GM12878 (cell line): ENCODE measurements at regions not wholly inside any gene's neighbourhood (a gene's known extent, or its start where the extent isn't known, plus 50 kb on each side); places are given as distances from the start of the nearest gene placed in this dataset.

Experiments
- ATAC-seq: fragments of 200-7000 bp; cut with Tn5 transposase; 3 replicates; pipeline ENCODE4 v1.9.1; 2020; ENCODE audit warnings: mild to moderate bottlenecking, moderate library complexity
- BruUV-seq: library from RNA; stranded (reverse); fragments of 400-500 nt; replicated peaks from 2 replicates; lab custom pipeline; 2021; lab: Mats Ljungman, UMichigan
- CTCF ChIA-PET: fragments of 300-600 bp; sonication (Branson Sonifier 250); formaldehyde crosslinking; extraction: SDS; loops from one replicate; lab custom pipeline; 2021; ENCODE audit warnings: inconsistent platforms; lab: Yijun Ruan, JAX
- POLR2A ChIA-PET: fragments of 350-600 bp; formaldehyde crosslinking; extraction: SDS; loops from one replicate; lab custom pipeline; 2021; ENCODE audit warnings: inconsistent platforms; lab: Charles Lee
- RAD21 ChIA-PET: fragments of 300-600 bp; sonication (Branson Sonifier 250); formaldehyde crosslinking; loops from one replicate; lab custom pipeline; 2023; ENCODE audit warnings: antibody characterized with exemption; ENCODE audit not compliant: unreplicated experiment; lab: Charles Lee
- SMC1A ChIA-PET: fragments of 300-600 bp; sonication (Branson Sonifier 250); formaldehyde crosslinking; loops from one replicate; lab custom pipeline; 2023; ENCODE audit not compliant: unreplicated experiment, uncharacterized antibody; lab: Charles Lee
- DNase-seq: peaks from one replicate; pipeline ENCODE4 v3.0.0-alpha.2; 2011; ENCODE audit warnings: low read depth, low spot score
- FAIRE-seq: peaks from 3 replicates; lab custom pipeline; 2011; peaks lifted over from hg19 to GRCh38; lab: Jason Lieb, UNC
- H2AFZ ChIP-seq: 2 replicates; pipeline ENCODE4 v1.6.0; 2011; ENCODE audit warnings: low read depth, low read length, control low read depth; ENCODE audit not compliant: control insufficient read depth
- H3K27ac ChIP-seq: 2 replicates; pipeline ENCODE4 v1.5.1; 2011; ENCODE audit warnings: control low read depth; ENCODE audit not compliant: control insufficient read depth, insufficient read depth
- H3K27me3 ChIP-seq, 2 experiments: replicated peaks in 1 of 2; 2 replicates each; pipeline versions ENCODE4 v1.6.0 to v1.6.1; 2011; ENCODE audit warnings: low read length in 1 of 2; ENCODE audit not compliant: control insufficient read depth in 2 of 2, insufficient read depth in 2 of 2
- H3K36me3 ChIP-seq, 2 experiments: 2 replicates each; pipeline ENCODE4 v1.5.1; 2011; ENCODE audit warnings: low read length in 1 of 2; ENCODE audit not compliant: control insufficient read depth in 2 of 2, insufficient read depth in 2 of 2
- H3K4me1 ChIP-seq: 2 replicates; pipeline ENCODE4 v1.6.1; 2011; ENCODE audit warnings: mild to moderate bottlenecking, low read length, moderate library complexity, mixed read lengths; ENCODE audit not compliant: control insufficient read depth, insufficient read depth
- H3K4me2 ChIP-seq: 2 replicates; pipeline ENCODE4 v1.6.0; 2011; ENCODE audit warnings: control low read depth; ENCODE audit not compliant: control insufficient read depth, insufficient read depth
- H3K4me3 ChIP-seq: fragments of 200-600 bp; sonication (generic); 2 replicates; pipeline ENCODE4 v1.5.1; 2016
- H3K79me2 ChIP-seq: 2 replicates; pipeline ENCODE4 v1.6.0; 2011; ENCODE audit warnings: low read length; ENCODE audit not compliant: control insufficient read depth, insufficient read depth
- H3K9ac ChIP-seq: 2 replicates; pipeline ENCODE4 v1.8.0; 2011; ENCODE audit warnings: low read length, control low read depth, mixed read lengths; ENCODE audit not compliant: control insufficient read depth, insufficient read depth
- H3K9me3 ChIP-seq: replicated peaks from 3 replicates; pipeline ENCODE4 v1.5.1; 2011; ENCODE audit warnings: mild to moderate bottlenecking, low read length; ENCODE audit not compliant: control insufficient read depth, insufficient read depth
- H4K20me1 ChIP-seq: 2 replicates; pipeline ENCODE4 v1.6.0; 2011; ENCODE audit not compliant: control insufficient read depth, insufficient read depth
- FOXK2 ChIP-seq: fragments of 450-650 bp; IDR thresholded peaks from 2 replicates; pipeline ENCODE4 v1.6.1; 2017; ENCODE audit warnings: mild to moderate bottlenecking, moderate library complexity
- FOXM1 ChIP-seq: IDR thresholded peaks from 2 replicates; pipeline ENCODE4 v1.6.1; 2012; ENCODE audit warnings: low read depth, mild to moderate bottlenecking, inconsistent platforms, low read length, moderate library complexity
- HDAC2 ChIP-seq: fragments of 200-600 bp; sonication (generic); IDR thresholded peaks from 2 replicates; pipeline ENCODE4 v1.6.1; 2017
- MXI1 ChIP-seq: fragments of 150-350 bp; IDR thresholded peaks from 2 replicates; pipeline ENCODE4 v1.6.1; 2011; ENCODE audit warnings: low read depth, mild to moderate bottlenecking, inconsistent platforms, low read length, improper control_type of control experiment
- NFIC ChIP-seq: IDR thresholded peaks from 2 replicates; pipeline ENCODE4 v1.6.1; 2012; ENCODE audit warnings: low read depth, mild to moderate bottlenecking, inconsistent platforms, low read length, moderate library complexity
- NR2C1 ChIP-seq: fragments of 450-650 bp; IDR thresholded peaks from 2 replicates; pipeline ENCODE4 v1.6.1; 2017; ENCODE audit warnings: antibody characterized with exemption, mild to moderate bottlenecking, moderate library complexity
- RCOR1 ChIP-seq: conservative IDR thresholded peaks from 2 replicates; pipeline ENCODE4 v1.6.1; 2012; ENCODE audit warnings: low read depth, low read length, improper control_type of control experiment
- SREBF1 ChIP-seq: IDR thresholded peaks from 2 replicates; pipeline ENCODE4 v1.6.1; 2012; ENCODE audit warnings: mild to moderate bottlenecking, low read length
- WGBS: methylation state at CpG from one replicate; pipeline ENCODE4 v1.1.6; 2016; ENCODE audit warnings: low lambda C conversion rate; ENCODE audit not compliant: insufficient replicate concordance, insufficient coverage; ENCODE audit errors: missing lambda C conversion rate; 5-methylcytosine and 5-hydroxymethylcytosine counted together
- in situ Hi-C: fragments of 300-500 bp; cut with MboI; formaldehyde crosslinking; loops from 9 replicates; pipeline ENCODE4 v1.14.3; 2018; ENCODE audit warnings: mixed read lengths
- intact Hi-C: fragments of 100-400 bp; cut with micrococcal nuclease; formaldehyde crosslinking; loops from one replicate; pipeline ENCODE4 v1.14.2; 2022; ENCODE audit not compliant: unreplicated experiment
- TF ChIP-seq, protein P1 (sequence below): fragments of 150-350 bp; IDR thresholded peaks from 2 replicates; pipeline ENCODE4 v1.6.1; 2014; ENCODE audit warnings: mild to moderate bottlenecking, low read depth, low read length
- TF ChIP-seq, protein P2 (sequence below): fragments of 450-650 bp; IDR thresholded peaks from 2 replicates; pipeline ENCODE4 v1.6.1; 2016; ENCODE audit warnings: mild to moderate bottlenecking, moderate library complexity, borderline replicate concordance
- TF ChIP-seq, protein P3 (sequence below): fragments of 450-650 bp; IDR thresholded peaks from 2 replicates; pipeline ENCODE4 v1.6.1; 2016; ENCODE audit warnings: mild to moderate bottlenecking
- TF ChIP-seq, protein P4 (sequence below): IDR thresholded peaks from 2 replicates; pipeline ENCODE4 v1.6.1; 2012; ENCODE audit warnings: low read depth, low read length, improper control_type of control experiment
- TF ChIP-seq, protein P5 (sequence below): IDR thresholded peaks from 2 replicates; pipeline ENCODE4 v1.6.1; 2011; ENCODE audit warnings: low read depth, low read length, improper control_type of control experiment, borderline replicate concordance
- TF ChIP-seq, protein P6 (sequence below): IDR thresholded peaks from 2 replicates; pipeline ENCODE4 v1.6.1; 2011; ENCODE audit warnings: borderline replicate concordance, low read depth, mild to moderate bottlenecking, moderate library complexity, mixed read lengths, low read length; ENCODE audit not compliant: insufficient read depth; ENCODE audit errors: extremely low read length

DNA sequence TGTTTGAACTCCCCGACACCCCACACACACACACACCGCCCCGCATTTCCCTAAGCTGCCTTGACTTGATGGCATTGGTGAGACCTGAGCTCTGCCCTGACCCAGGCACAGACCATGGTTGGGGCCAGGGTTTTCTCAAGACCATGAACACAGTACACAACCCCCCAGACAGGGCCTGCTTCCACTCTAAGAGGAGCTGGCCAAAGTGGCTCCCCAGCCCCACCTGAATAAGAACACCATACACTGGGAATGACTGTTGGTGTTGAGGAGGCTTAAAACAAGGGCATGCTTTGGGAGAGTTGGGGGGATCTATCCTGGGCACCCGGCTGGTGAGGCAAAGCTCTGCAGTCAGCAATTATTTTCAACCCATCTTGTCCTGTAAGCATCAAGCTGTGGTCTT, 77.6 kb upstream of the SYT6 start (continued):
- no peak for TF ChIP-seq SREBF1

DNA sequence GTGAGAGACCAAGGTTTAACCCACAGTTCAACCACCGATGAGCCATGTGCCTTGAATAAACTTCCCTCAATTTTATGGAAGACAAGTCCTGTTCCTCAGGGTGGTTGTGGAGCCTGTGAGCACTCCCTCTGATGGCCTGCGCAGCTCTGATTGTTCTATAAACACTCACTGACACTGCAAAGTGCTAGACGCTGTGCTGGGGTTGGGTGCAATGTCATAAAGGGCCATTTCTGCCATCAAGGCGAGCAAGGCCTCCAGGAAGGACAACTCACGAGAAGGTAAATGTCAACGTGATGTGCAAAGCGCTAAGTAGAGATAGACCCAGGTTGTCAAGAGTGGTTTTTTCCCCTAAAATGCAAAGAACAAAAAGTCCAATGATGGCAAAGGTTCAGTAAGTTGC, 75.7 kb upstream of the SYT6 start:
- FAIRE-seq: no peak
- RAD21 ChIA-PET: no interaction called here
- WGBS: 31% methylated on average over 7 of the region's 7 CpGs
- no peak for TF ChIP-seq FOXM1
- no peak for TF ChIP-seq NR2C1
- TF ChIP-seq NFIC: no peak
- TF ChIP-seq, protein P1, sequence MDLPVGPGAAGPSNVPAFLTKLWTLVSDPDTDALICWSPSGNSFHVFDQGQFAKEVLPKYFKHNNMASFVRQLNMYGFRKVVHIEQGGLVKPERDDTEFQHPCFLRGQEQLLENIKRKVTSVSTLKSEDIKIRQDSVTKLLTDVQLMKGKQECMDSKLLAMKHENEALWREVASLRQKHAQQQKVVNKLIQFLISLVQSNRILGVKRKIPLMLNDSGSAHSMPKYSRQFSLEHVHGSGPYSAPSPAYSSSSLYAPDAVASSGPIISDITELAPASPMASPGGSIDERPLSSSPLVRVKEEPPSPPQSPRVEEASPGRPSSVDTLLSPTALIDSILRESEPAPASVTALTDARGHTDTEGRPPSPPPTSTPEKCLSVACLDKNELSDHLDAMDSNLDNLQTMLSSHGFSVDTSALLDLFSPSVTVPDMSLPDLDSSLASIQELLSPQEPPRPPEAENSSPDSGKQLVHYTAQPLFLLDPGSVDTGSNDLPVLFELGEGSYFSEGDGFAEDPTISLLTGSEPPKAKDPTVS: no peak
- TF ChIP-seq, protein P2, sequence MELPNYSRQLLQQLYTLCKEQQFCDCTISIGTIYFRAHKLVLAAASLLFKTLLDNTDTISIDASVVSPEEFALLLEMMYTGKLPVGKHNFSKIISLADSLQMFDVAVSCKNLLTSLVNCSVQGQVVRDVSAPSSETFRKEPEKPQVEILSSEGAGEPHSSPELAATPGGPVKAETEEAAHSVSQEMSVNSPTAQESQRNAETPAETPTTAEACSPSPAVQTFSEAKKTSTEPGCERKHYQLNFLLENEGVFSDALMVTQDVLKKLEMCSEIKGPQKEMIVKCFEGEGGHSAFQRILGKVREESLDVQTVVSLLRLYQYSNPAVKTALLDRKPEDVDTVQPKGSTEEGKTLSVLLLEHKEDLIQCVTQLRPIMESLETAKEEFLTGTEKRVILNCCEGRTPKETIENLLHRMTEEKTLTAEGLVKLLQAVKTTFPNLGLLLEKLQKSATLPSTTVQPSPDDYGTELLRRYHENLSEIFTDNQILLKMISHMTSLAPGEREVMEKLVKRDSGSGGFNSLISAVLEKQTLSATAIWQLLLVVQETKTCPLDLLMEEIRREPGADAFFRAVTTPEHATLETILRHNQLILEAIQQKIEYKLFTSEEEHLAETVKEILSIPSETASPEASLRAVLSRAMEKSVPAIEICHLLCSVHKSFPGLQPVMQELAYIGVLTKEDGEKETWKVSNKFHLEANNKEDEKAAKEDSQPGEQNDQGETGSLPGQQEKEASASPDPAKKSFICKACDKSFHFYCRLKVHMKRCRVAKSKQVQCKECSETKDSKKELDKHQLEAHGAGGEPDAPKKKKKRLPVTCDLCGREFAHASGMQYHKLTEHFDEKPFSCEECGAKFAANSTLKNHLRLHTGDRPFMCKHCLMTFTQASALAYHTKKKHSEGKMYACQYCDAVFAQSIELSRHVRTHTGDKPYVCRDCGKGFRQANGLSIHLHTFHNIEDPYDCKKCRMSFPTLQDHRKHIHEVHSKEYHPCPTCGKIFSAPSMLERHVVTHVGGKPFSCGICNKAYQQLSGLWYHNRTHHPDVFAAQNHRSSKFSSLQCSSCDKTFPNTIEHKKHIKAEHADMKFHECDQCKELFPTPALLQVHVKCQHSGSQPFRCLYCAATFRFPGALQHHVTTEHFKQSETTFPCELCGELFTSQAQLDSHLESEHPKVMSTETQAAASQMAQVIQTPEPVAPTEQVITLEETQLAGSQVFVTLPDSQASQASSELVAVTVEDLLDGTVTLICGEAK: no peak
- TF ChIP-seq HDAC2: no peak
- TF ChIP-seq MXI1: no peak
- TF ChIP-seq, protein P3, sequence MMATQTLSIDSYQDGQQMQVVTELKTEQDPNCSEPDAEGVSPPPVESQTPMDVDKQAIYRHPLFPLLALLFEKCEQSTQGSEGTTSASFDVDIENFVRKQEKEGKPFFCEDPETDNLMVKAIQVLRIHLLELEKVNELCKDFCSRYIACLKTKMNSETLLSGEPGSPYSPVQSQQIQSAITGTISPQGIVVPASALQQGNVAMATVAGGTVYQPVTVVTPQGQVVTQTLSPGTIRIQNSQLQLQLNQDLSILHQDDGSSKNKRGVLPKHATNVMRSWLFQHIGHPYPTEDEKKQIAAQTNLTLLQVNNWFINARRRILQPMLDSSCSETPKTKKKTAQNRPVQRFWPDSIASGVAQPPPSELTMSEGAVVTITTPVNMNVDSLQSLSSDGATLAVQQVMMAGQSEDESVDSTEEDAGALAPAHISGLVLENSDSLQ: no peak
- TF ChIP-seq, protein P4, sequence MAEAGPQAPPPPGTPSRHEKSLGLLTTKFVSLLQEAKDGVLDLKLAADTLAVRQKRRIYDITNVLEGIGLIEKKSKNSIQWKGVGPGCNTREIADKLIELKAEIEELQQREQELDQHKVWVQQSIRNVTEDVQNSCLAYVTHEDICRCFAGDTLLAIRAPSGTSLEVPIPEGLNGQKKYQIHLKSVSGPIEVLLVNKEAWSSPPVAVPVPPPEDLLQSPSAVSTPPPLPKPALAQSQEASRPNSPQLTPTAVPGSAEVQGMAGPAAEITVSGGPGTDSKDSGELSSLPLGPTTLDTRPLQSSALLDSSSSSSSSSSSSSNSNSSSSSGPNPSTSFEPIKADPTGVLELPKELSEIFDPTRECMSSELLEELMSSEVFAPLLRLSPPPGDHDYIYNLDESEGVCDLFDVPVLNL: no peak
- TF ChIP-seq FOXK2: no peak
- TF ChIP-seq, protein P5, sequence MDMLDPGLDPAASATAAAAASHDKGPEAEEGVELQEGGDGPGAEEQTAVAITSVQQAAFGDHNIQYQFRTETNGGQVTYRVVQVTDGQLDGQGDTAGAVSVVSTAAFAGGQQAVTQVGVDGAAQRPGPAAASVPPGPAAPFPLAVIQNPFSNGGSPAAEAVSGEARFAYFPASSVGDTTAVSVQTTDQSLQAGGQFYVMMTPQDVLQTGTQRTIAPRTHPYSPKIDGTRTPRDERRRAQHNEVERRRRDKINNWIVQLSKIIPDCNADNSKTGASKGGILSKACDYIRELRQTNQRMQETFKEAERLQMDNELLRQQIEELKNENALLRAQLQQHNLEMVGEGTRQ: no peak
- TF ChIP-seq, protein P6, sequence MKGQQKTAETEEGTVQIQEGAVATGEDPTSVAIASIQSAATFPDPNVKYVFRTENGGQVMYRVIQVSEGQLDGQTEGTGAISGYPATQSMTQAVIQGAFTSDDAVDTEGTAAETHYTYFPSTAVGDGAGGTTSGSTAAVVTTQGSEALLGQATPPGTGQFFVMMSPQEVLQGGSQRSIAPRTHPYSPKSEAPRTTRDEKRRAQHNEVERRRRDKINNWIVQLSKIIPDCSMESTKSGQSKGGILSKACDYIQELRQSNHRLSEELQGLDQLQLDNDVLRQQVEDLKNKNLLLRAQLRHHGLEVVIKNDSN: no peak
- no peak for TF ChIP-seq RCOR1

More for the DNA sequence above, 75.7 kb upstream of the SYT6 start:
- Histone ChIP-seq H3K79me2 (no peaks in the 10 kb centered on the region), H4K20me1 (no peaks in the 10 kb centered on the region; the same call in 1 of the 2 replicates), H2AFZ (no peak overlapping the region), H3K4me2 (no peak overlapping the region), H3K9me3 (no peaks in the 10 kb centered on the region), H3K4me1 (no peaks in the 10 kb centered on the region), H3K4me3 (no peak overlapping the region), H3K27me3 (peaks cover 0 to 3% of the 10 kb centered on the region in 2 experiments; a peak in 2 of 4 replicates), H3K9ac (no peak overlapping the region), H3K27ac (no peak overlapping the region), H3K36me3 (no peaks in the 10 kb centered on the region)
- intact Hi-C loops: no loop called here
- ATAC-seq (no peak), DNase-seq (no peak)
- in situ Hi-C loops: no loop called here
- ChIA-PET SMC1A (no interaction called here), CTCF (no interaction called here), POLR2A (no interaction called here)
- no TSS peak for BruUV-seq
